ENCODE measurements at regions not wholly inside any gene's neighbourhood (a gene's known extent, or its start where the extent isn't known, plus 50 kb on each side); places are given as distances from the start of the nearest gene placed in this dataset.

DNA sequence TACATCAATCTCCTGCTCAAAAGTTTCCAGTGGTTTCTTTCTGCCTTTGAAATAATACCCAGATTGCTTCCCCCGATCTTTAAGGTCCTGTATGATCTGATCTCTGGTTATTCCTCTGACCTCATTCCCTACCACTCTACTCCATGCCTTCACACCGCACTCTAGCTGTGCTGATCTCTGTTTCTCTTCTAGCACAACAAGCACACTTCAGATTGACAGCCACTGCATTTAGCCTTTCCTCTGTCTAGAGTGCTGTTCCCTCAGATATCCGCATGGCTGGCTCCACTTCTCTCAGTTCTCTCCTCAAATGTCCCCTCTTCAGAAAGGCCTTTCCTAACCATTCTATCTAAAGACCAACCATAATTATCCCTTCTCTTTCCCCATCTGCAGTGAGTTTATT lies 370.4 kb upstream of the FGF13 start:
- Histone ChIP-seq H3K36me3 (ENCODE audit: insufficient read depth, low read length) (no peaks in the 10 kb centered on the region), H3K9ac (ENCODE audit: insufficient read length) (no peak overlapping the region), H3K9me3 (ENCODE audit: low read depth, low read length) (no peaks in the 10 kb centered on the region), H3K4me3 (no peak overlapping the region), H3K27ac (no peak overlapping the region)
- TF ChIP-seq FOXP2 (optimal IDR thresholded peaks at IDR 0.05; ENCODE audit: control extremely low read depth, extremely low read length, insufficient read depth), result no peak
- no peak for TF ChIP-seq POLR2AphosphoS5 (IDR thresholded peaks at IDR 0.05; ENCODE audit: borderline replicate concordance, low read depth, low read length)
- no peak for TF ChIP-seq EZH2 (IDR thresholded peaks at IDR 0.05)
- DNase-seq (ENCODE audit: low read depth, low spot score), result no peak

DNA sequence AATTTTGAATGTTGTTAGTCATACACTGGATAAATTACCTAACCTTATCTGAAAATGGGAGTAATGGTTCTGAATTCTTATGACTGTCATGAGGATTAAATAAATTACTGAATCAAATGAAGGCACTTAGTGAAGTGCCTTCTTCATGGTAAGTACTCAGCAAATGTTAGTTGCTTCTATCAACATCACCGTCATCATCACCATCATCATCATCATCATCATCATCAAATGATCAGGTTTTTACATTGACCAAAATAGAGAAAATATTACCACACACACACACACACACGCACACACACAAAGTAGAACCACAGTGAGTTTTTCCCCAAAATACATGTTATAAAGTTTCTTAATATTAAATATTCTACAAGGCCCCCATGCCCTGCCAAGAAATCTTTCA lies 368.3 kb upstream of the FGF13 start:
- no peak overlapping the region for H3K9ac ChIP-seq (ENCODE audit: insufficient read length)
- TF ChIP-seq POLR2AphosphoS5 (IDR thresholded peaks at IDR 0.05; ENCODE audit: borderline replicate concordance, low read depth, low read length) (no peak), EZH2 (IDR thresholded peaks at IDR 0.05) (no peak), FOXP2 (optimal IDR thresholded peaks at IDR 0.05; ENCODE audit: control extremely low read depth, extremely low read length, insufficient read depth) (no peak)
- no peak overlapping the region for H3K4me3 ChIP-seq
- no peaks in the 10 kb centered on the region for H3K9me3 ChIP-seq (ENCODE audit: low read depth, low read length)
- H3K36me3 ChIP-seq (ENCODE audit: insufficient read depth, low read length), result no peaks in the 10 kb centered on the region
- H3K27ac ChIP-seq, result no peak overlapping the region
- DNase-seq (ENCODE audit: low read depth, low spot score), result no peak

DNA sequence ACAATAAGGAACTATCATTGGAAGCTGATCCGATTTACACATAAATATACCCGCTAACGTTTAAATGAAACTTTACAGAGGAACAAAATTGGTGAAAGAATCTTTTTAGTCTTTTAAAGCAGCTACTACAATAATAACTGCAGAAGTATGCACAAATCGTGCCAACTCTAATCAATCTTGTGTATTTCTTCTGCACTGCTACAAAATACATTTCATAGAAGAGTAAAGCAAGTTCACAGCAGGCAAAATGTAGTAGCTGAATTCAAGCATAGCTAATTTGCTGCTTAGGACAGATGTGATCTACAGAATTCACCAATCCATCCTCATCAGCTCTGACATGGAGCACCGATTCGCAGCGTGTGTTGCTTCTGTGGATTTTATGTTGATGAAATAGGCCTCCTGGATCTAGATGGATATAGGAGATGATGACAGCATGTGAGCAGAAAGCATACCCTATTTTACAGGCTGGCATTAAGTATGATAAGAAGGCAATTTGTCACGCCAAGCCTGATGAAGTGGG lies 367.3 kb upstream of the FGF13 start:
- TF ChIP-seq EZH2 (IDR thresholded peaks at IDR 0.05), result no peak
- no peak for TF ChIP-seq FOXP2 (optimal IDR thresholded peaks at IDR 0.05; ENCODE audit: control extremely low read depth, extremely low read length, insufficient read depth)
- TF ChIP-seq POLR2AphosphoS5 (IDR thresholded peaks at IDR 0.05; ENCODE audit: borderline replicate concordance, low read depth, low read length), result no peak
- no peak overlapping the region for H3K9ac ChIP-seq (ENCODE audit: insufficient read length)
- H3K27ac ChIP-seq, result no peak overlapping the region

DNA sequence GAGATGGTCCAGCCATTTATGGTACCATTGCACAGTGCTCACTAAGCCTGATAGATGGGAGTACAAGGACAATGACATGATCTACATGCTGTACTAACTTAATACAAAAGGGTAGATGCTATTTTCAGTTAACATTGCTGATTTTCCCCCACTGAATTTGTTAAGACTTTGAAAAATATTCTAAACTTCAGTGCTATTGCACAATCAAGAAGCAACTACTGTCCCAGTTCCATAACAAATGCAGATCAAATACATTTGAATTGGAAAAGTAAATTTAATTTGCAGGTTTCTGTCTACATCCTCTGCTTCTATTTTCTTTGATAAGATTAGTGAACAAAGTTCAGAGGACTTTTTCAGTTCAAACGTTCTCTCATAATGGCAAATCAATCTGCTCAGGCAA lies 366.8 kb upstream of the FGF13 start:
- DNase-seq (ENCODE audit: low read depth, low spot score), result no peak
- Histone ChIP-seq H3K36me3 (ENCODE audit: insufficient read depth, low read length) (no peaks in the 10 kb centered on the region), H3K27ac (no peak overlapping the region), H3K9me3 (ENCODE audit: low read depth, low read length) (no peaks in the 10 kb centered on the region), H3K4me3 (peak overlapping the region; percentile 33; the same call in 1 of the 2 replicates), H3K9ac (ENCODE audit: insufficient read length) (no peak overlapping the region)
- no peak for TF ChIP-seq POLR2AphosphoS5 (IDR thresholded peaks at IDR 0.05; ENCODE audit: borderline replicate concordance, low read depth, low read length)
- no peak for TF ChIP-seq EZH2 (IDR thresholded peaks at IDR 0.05)
- TF ChIP-seq FOXP2 (optimal IDR thresholded peaks at IDR 0.05; ENCODE audit: control extremely low read depth, extremely low read length, insufficient read depth), result no peak

More for the DNA sequence above, 367.3 kb upstream of the FGF13 start:
- Histone ChIP-seq H3K4me3 (peak overlapping the region; percentile 33; the same call in 1 of the 2 replicates), H3K36me3 (ENCODE audit: insufficient read depth, low read length) (no peaks in the 10 kb centered on the region), H3K9me3 (ENCODE audit: low read depth, low read length) (no peaks in the 10 kb centered on the region)
- no peak for DNase-seq (ENCODE audit: low read depth, low spot score)

DNA sequence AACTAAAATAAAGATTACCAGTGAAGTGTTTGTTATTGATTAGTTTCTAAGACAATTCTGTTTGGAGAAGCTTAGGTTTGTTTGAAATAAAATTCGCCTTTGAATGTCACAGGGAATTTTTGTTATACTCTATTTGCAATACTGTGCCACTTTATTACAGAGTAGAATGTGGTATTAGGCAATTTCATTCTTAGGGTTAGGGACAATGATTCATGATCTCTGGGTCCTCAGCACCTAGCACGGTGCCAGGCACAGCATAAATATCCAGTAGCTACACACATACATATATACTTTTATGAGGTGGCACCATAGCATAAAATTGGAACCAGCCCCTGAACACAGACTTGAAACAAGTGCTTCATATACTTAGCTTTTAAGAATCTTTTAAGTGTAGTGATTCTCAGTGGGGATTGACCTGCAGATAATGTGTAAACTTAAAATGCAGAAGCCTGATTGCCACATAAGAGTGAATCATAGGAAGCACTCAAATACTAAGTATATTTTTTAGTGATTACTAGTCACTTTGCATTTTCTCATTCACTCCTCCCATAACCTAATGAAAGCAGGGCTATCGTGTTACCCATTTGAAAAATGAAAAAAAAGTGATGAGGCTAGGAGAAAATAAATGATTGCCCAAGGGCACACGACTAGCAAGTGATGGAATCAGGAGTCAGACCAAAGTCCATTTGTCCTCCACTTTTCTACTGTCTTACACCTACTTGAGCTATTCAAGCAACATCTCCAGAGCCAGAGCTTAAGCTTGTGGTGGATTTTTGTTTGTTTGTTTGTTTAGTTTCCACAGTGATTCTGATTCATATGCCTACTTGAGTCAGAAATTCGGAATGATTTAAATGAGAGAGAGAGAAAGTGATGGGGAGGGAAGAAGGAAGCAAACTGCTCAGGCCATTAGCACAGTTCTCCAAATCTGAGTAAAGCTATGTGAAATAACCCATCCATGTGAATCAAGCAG lies 366.0 kb upstream of the FGF13 start:
- Histone ChIP-seq H3K27ac (no peak overlapping the region), H3K9ac (ENCODE audit: insufficient read length) (no peak overlapping the region), H3K36me3 (ENCODE audit: insufficient read depth, low read length) (no peaks in the 10 kb centered on the region), H3K9me3 (ENCODE audit: low read depth, low read length) (no peaks in the 10 kb centered on the region), H3K4me3 (no peak overlapping the region)
- no peak for TF ChIP-seq POLR2AphosphoS5 (IDR thresholded peaks at IDR 0.05; ENCODE audit: borderline replicate concordance, low read depth, low read length)
- no peak for TF ChIP-seq FOXP2 (optimal IDR thresholded peaks at IDR 0.05; ENCODE audit: control extremely low read depth, extremely low read length, insufficient read depth)
- TF ChIP-seq EZH2 (IDR thresholded peaks at IDR 0.05), result no peak
- DNase-seq (ENCODE audit: low read depth, low spot score), result no peak

DNA sequence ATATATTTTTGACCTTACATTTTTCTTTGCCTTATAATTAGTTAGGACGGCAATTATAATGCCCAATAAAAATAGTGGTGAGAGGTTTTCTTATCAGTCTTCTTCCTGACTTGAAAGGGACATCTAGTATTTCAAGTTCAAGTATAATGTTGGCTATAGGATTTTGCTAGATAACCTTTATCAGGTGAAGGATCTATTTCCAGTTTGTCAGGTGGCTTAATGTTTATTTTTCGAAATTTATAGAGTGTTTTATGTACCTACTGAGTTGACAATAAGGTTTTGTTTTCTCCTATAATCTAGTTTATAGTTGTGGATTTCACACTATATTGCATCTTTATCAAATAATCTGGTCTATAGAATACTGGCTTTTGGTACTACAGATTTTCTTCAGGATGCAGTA lies 351.8 kb upstream of the FGF13 start:
- no peak overlapping the region for H3K4me3 ChIP-seq
- no peaks in the 10 kb centered on the region for H3K9me3 ChIP-seq (ENCODE audit: low read depth, low read length)
- no peak overlapping the region for H3K9ac ChIP-seq (ENCODE audit: insufficient read length)
- no peak for TF ChIP-seq FOXP2 (optimal IDR thresholded peaks at IDR 0.05; ENCODE audit: control extremely low read depth, extremely low read length, insufficient read depth)
- TF ChIP-seq EZH2 (IDR thresholded peaks at IDR 0.05), result no peak
- TF ChIP-seq POLR2AphosphoS5 (IDR thresholded peaks at IDR 0.05; ENCODE audit: borderline replicate concordance, low read depth, low read length), result no peak
- no peak for DNase-seq (ENCODE audit: low read depth, low spot score)
- no peaks in the 10 kb centered on the region for H3K36me3 ChIP-seq (ENCODE audit: insufficient read depth, low read length)
- H3K27ac ChIP-seq, result no peak overlapping the region

DNA sequence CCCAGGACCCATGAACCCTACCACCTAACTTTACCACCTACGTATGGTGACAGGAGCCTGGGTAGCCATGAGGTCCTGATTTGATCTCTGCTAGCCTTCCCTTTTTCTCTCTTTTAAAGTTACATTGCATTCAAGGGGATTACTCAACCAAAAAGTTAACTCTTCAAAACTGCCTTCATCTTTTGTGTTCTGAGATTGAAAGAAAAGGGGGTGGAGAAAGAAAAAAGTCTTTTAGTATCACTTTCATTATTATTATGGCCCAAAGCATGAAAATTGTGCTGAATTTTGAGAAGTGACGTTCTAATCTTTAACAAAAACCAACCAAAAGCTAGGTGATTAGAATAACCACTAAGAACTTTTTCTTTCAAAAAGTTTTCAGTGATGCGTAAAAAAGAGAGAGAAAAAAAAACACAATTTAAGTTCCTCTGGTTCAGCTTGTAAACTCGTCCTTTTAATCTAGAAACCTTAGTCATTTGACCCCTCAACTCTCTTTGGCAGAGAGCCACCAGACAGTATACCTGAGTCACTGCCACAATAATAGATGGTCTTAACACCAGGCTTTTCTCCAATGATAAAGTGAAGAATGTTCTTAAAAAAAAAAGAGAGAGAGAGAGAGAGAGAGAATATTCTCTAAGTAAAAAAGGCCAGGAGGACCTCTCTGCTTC lies 347.4 kb upstream of the FGF13 start:
- TF ChIP-seq POLR2AphosphoS5 (IDR thresholded peaks at IDR 0.05; ENCODE audit: borderline replicate concordance, low read depth, low read length), result no peak
- Histone ChIP-seq H3K36me3 (ENCODE audit: insufficient read depth, low read length) (no peaks in the 10 kb centered on the region), H3K9me3 (ENCODE audit: low read depth, low read length) (no peaks in the 10 kb centered on the region), H3K4me3 (no peak overlapping the region), H3K27ac (no peak overlapping the region), H3K9ac (ENCODE audit: insufficient read length) (no peak overlapping the region)
- no peak for DNase-seq (ENCODE audit: low read depth, low spot score)

DNA sequence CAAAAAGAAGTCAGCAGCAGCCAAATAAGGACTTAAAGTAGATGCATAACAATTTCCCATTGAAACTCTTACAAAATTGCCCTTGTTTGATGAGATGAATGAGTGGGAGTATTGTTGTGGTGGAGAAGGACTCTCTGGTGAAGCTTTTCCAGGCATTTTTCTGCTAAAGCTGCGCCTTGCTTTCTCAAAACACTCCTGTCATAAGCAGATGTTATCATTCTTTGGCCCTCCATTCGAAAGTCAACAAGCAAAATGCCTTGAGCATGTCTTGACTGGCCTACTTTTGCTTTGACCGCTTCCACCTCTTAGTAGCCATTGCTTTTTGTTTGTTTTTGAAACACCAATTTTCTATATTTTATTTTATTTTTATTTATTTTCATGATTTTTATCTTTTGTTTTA lies 340.9 kb upstream of the FGF13 start:
- no peak for TF ChIP-seq FOXP2 (optimal IDR thresholded peaks at IDR 0.05; ENCODE audit: control extremely low read depth, extremely low read length, insufficient read depth)
- TF ChIP-seq POLR2AphosphoS5 (IDR thresholded peaks at IDR 0.05; ENCODE audit: borderline replicate concordance, low read depth, low read length), result no peak
- no peak for TF ChIP-seq EZH2 (IDR thresholded peaks at IDR 0.05)
- Histone ChIP-seq H3K4me3 (no peak overlapping the region), H3K9me3 (ENCODE audit: low read depth, low read length) (no peaks in the 10 kb centered on the region), H3K36me3 (ENCODE audit: insufficient read depth, low read length) (no peaks in the 10 kb centered on the region), H3K27ac (no peak overlapping the region), H3K9ac (ENCODE audit: insufficient read length) (no peak overlapping the region)
- DNase-seq (ENCODE audit: low read depth, low spot score), result no peak

Data from SK-N-MC (cell line).